SK-N-SH treated with all-trans-retinoic acid at 6 μM for 48 hours (cell line): ENCODE measurements at regions not wholly inside any gene's neighbourhood (a gene's known extent, or its start where the extent isn't known, plus 50 kb on each side); places are given as distances from the start of the nearest gene placed in this dataset.

Experiments used
- ATAC-seq: fragments of 200-7000 bp; cut with Tn5 transposase; 3 replicates; pipeline ENCODE4 v1.9.1; 2020; ENCODE audit warnings: mild to moderate bottlenecking, moderate library complexity
- ARNTL ChIP-seq: fragments of 450-650 bp; formaldehyde crosslinking; IDR thresholded peaks from 2 replicates; pipeline ENCODE4 v1.5.0; 2020; ENCODE audit warnings: low read depth, mild to moderate bottlenecking, moderate library complexity, borderline replicate concordance
- BACH2 ChIP-seq: fragments of 250-450 bp; sonication (Bioruptor Pico); IDR thresholded peaks from 2 replicates; pipeline ENCODE4 v1.9.0; 2021; ENCODE audit warnings: mild to moderate bottlenecking, borderline replicate concordance
- CREB5 ChIP-seq: fragments of 250-450 bp; sonication (Bioruptor Pico); IDR thresholded peaks from 2 replicates; pipeline ENCODE4 v1.5.1; 2020; ENCODE audit warnings: low read depth, mild to moderate bottlenecking, moderate library complexity
- CSRNP3 ChIP-seq: fragments of 250-450 bp; sonication (Bioruptor Pico); IDR thresholded peaks from 2 replicates; pipeline ENCODE4 v1.5.1; 2021; ENCODE audit warnings: mild to moderate bottlenecking, moderate library complexity
- ESRRG ChIP-seq: fragments of 250-450 bp; sonication (Bioruptor Pico); IDR thresholded peaks from 2 replicates; pipeline ENCODE4 v1.6.1; 2021; ENCODE audit warnings: mild to moderate bottlenecking
- GLIS3 ChIP-seq: fragments of 250-450 bp; sonication (Bioruptor Pico); IDR thresholded peaks from 2 replicates; pipeline ENCODE4 v1.5.0; 2020; ENCODE audit warnings: mild to moderate bottlenecking, moderate library complexity
- ISL1 ChIP-seq: fragments of 250-450 bp; sonication (Bioruptor Pico); IDR thresholded peaks from 2 replicates; pipeline ENCODE4 v2.1.2; 2022; ENCODE audit warnings: mild to moderate bottlenecking, moderate library complexity
- OSR1 ChIP-seq: fragments of 250-450 bp; sonication (Bioruptor Pico); IDR thresholded peaks from 2 replicates; pipeline ENCODE4 v1.8.0; 2022; ENCODE audit warnings: moderate library complexity, mild to moderate bottlenecking, inconsistent platforms
- PATZ1 ChIP-seq: fragments of 250-450 bp; sonication (Bioruptor Pico); IDR thresholded peaks from 2 replicates; pipeline ENCODE4 v1.8.0; 2020; ENCODE audit warnings: mild to moderate bottlenecking, moderate library complexity, borderline replicate concordance
- PPARA ChIP-seq: fragments of 250-450 bp; sonication (Bioruptor Pico); IDR thresholded peaks from 2 replicates; pipeline ENCODE4 v1.5.0; 2020; ENCODE audit warnings: mild to moderate bottlenecking, borderline replicate concordance
- RARB ChIP-seq: fragments of 250-450 bp; sonication (Bioruptor Pico); IDR thresholded peaks from 2 replicates; pipeline ENCODE4 v1.8.0; 2021; ENCODE audit warnings: mild to moderate bottlenecking, moderate library complexity
- SNAI2 ChIP-seq: fragments of 250-450 bp; sonication (Bioruptor Pico); IDR thresholded peaks from 2 replicates; pipeline ENCODE4 v1.5.0; 2020; ENCODE audit warnings: mild to moderate bottlenecking, moderate library complexity
- TCF4 ChIP-seq: fragments of 250-450 bp; sonication (Bioruptor Pico); IDR thresholded peaks from 2 replicates; pipeline ENCODE4 v1.8.0; 2021; ENCODE audit warnings: mild to moderate bottlenecking, moderate library complexity, borderline replicate concordance
- TOX ChIP-seq: fragments of 250-450 bp; sonication (Bioruptor Pico); IDR thresholded peaks from 2 replicates; pipeline ENCODE4 v1.8.0; 2021; ENCODE audit warnings: mild to moderate bottlenecking, moderate library complexity, borderline replicate concordance
- ZC3H10 ChIP-seq: fragments of 250-450 bp; sonication (Bioruptor Pico); IDR thresholded peaks from 2 replicates; pipeline ENCODE4 v1.5.1; 2021; ENCODE audit warnings: mild to moderate bottlenecking, moderate library complexity
- ZFP3 ChIP-seq: fragments of 250-450 bp; sonication (Bioruptor Pico); IDR thresholded peaks from 2 replicates; pipeline ENCODE4 v1.5.0; 2020; ENCODE audit warnings: mild to moderate bottlenecking, moderate library complexity
- ZFP30 ChIP-seq: fragments of 450-650 bp; formaldehyde crosslinking; IDR thresholded peaks from 2 replicates; pipeline ENCODE4 v1.5.0; 2022; ENCODE audit warnings: mild to moderate bottlenecking, moderate library complexity
- ZNF565 ChIP-seq: fragments of 450-650 bp; formaldehyde crosslinking; conservative IDR thresholded peaks from 2 replicates; pipeline ENCODE4 v1.5.0; 2020; ENCODE audit warnings: low read depth, mild to moderate bottlenecking, moderate library complexity
- ZNF8 ChIP-seq: fragments of 450-650 bp; formaldehyde crosslinking; IDR thresholded peaks from 2 replicates; pipeline ENCODE4 v1.5.0; 2020; ENCODE audit warnings: mild to moderate bottlenecking, moderate library complexity
- TF ChIP-seq, protein P1 (sequence below): fragments of 250-450 bp; sonication (Bioruptor Pico); IDR thresholded peaks from 2 replicates; pipeline ENCODE4 v1.5.0; 2020; ENCODE audit warnings: mild to moderate bottlenecking, moderate library complexity
- TF ChIP-seq, protein P2 (sequence below): fragments of 250-450 bp; sonication (Bioruptor Pico); IDR thresholded peaks from 2 replicates; pipeline ENCODE4 v1.8.0; 2021; ENCODE audit warnings: low read depth, mild to moderate bottlenecking, moderate library complexity, borderline replicate concordance

DNA sequence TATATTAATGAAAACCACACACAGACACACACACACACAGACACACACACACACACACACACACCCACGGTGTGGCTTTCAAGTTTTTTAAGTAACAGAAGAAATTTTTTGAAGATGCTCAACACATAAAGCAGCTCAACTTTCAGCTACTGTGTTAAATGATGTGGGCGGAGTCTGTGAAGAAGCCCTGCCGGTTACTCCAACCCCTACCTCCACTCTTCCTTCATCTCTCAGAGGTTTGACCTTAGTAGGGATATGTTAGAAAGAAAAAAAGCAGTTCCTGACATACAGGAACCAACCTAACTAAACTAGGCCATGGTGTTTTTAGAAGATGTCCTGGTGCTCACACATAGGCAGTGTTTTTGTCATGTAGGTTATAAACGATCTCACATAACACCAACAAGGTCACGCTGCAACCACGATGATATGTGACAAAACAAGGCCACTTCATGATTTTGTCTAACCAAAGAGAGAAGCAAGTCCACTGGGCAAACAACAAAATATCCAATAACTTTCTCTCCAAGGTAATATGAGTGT, 112.8 kb downstream of the EMB start:
- ATAC-seq = no peak
- no peak for TF ChIP-seq ZFP3
- no peak for TF ChIP-seq ESRRG
- no peak for TF ChIP-seq CREB5 (CRISPR knock-in tag)
- no peak for TF ChIP-seq ZC3H10 (CRISPR knock-in tag)
- no peak for TF ChIP-seq OSR1
- TF ChIP-seq PATZ1 (CRISPR knock-in tag) = no peak
- no peak for TF ChIP-seq TOX (CRISPR knock-in tag)
- TF ChIP-seq PPARA = no peak
- no peak for TF ChIP-seq RARB (CRISPR knock-in tag)
- no peak for TF ChIP-seq SNAI2 (CRISPR knock-in tag)
- TF ChIP-seq CSRNP3 (CRISPR knock-in tag) = no peak
- no peak for TF ChIP-seq TCF4

- no peak for ATAC-seq
- no peak for TF ChIP-seq TOX (CRISPR knock-in tag)
- no peak for TF ChIP-seq OSR1
- no peak for TF ChIP-seq GLIS3 (CRISPR knock-in tag)
Observed at GRCh38 chr5:50325237-50325832, 115.8 kb downstream of the EMB start.

DNA sequence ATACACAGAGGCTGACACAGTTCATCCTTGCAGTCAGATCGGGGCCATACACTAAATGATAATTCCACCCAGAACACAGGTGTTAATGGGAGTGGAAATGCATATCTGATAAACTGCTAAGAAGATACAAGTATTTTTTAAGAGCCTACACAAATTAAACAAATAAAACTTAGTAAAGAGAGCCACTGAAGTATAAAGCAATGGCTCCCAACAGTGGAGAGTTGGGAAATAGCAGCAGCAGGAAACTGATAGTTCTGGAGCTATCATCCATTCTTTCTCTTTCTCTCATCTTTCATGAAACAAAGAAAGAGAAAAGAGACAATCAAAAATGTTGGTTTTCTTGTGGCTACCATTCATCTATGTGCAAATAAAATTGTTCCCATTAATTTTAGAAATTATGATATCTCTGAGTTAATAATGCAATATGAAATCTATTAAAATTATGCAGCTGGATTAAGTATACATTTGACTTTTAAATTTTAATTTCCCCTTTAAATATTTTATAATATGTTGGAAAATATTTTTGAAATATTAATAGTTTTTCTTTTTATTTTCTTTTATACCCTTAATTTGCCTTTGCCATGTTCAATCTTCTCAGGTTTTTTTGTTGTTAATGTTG, 120.8 kb downstream of the EMB start:
- peak; percentile 70; the same call in 2 of the 3 replicates for ATAC-seq
- TF ChIP-seq, protein P1, sequence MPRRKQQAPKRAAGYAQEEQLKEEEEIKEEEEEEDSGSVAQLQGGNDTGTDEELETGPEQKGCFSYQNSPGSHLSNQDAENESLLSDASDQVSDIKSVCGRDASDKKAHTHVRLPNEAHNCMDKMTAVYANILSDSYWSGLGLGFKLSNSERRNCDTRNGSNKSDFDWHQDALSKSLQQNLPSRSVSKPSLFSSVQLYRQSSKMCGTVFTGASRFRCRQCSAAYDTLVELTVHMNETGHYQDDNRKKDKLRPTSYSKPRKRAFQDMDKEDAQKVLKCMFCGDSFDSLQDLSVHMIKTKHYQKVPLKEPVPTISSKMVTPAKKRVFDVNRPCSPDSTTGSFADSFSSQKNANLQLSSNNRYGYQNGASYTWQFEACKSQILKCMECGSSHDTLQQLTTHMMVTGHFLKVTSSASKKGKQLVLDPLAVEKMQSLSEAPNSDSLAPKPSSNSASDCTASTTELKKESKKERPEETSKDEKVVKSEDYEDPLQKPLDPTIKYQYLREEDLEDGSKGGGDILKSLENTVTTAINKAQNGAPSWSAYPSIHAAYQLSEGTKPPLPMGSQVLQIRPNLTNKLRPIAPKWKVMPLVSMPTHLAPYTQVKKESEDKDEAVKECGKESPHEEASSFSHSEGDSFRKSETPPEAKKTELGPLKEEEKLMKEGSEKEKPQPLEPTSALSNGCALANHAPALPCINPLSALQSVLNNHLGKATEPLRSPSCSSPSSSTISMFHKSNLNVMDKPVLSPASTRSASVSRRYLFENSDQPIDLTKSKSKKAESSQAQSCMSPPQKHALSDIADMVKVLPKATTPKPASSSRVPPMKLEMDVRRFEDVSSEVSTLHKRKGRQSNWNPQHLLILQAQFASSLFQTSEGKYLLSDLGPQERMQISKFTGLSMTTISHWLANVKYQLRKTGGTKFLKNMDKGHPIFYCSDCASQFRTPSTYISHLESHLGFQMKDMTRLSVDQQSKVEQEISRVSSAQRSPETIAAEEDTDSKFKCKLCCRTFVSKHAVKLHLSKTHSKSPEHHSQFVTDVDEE (CRISPR knock-in tag) = no peak
- TF ChIP-seq CSRNP3 (CRISPR knock-in tag) (no peak), ARNTL (CRISPR knock-in tag) (no peak), TOX (CRISPR knock-in tag) (no peak), CREB5 (CRISPR knock-in tag) (no peak), ZFP3 (no peak), ZFP30 (CRISPR knock-in tag) (no peak)

- ATAC-seq = no peak
- TF ChIP-seq BACH2 (CRISPR knock-in tag) (no peak), SNAI2 (CRISPR knock-in tag) (no peak), ARNTL (CRISPR knock-in tag) (no peak), TCF4 (no peak), ISL1 (CRISPR knock-in tag) (no peak), CREB5 (CRISPR knock-in tag) (no peak), ZNF565 (CRISPR knock-in tag) (no peak), ZNF8 (CRISPR knock-in tag) (no peak), RARB (CRISPR knock-in tag) (no peak)
- TF ChIP-seq, protein P2, sequence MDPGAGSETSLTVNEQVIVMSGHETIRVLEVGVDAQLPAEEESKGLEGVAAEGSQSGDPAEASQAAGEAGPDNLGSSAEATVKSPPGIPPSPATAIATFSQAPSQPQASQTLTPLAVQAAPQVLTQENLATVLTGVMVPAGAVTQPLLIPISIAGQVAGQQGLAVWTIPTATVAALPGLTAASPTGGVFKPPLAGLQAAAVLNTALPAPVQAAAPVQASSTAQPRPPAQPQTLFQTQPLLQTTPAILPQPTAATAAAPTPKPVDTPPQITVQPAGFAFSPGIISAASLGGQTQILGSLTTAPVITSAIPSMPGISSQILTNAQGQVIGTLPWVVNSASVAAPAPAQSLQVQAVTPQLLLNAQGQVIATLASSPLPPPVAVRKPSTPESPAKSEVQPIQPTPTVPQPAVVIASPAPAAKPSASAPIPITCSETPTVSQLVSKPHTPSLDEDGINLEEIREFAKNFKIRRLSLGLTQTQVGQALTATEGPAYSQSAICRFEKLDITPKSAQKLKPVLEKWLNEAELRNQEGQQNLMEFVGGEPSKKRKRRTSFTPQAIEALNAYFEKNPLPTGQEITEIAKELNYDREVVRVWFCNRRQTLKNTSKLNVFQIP (CRISPR knock-in tag) = no peak
Observed at GRCh38 chr5:50318220-50318619, 122.9 kb downstream of the EMB start.
